WTC11 (cell line): ENCODE measurements at regions not wholly inside any gene's neighbourhood (a gene's known extent, or its start where the extent isn't known, plus 50 kb on each side); places are given as distances from the start of the nearest gene placed in this dataset.

Experiments used
- ATAC-seq: fragments of 200-7000 bp; cut with Tn5 transposase; 2 replicates; pipeline ENCODE4 v1.10.0; 2021; ENCODE audit warnings: mild to moderate bottlenecking, moderate library complexity
- CTCF ChIA-PET: fragments of 300-600 bp; sonication (Branson Sonifier 250); formaldehyde crosslinking; loops from one replicate; lab custom pipeline; 2021; ENCODE audit warnings: antibody characterized with exemption; lab: Charles Lee
- POLR2A ChIA-PET: fragments of 350-600 bp; sonication (Branson Sonifier 250); formaldehyde crosslinking; loops from one replicate; lab custom pipeline; 2021; ENCODE audit warnings: antibody characterized with exemption; lab: Charles Lee
- DNase-seq: peaks from one replicate; pipeline ENCODE4 v3.0.0; 2021; ENCODE audit warnings: low spot score
- H3K27ac Mint-ChIP-seq: 2 replicates; pipeline ENCODE4 v1.8.0; 2021; ENCODE audit warnings: mixed read lengths
- H3K27me3 Mint-ChIP-seq: 2 replicates; pipeline ENCODE4 v1.8.0; 2021; ENCODE audit warnings: low read depth, mild to moderate bottlenecking, moderate library complexity, mixed read lengths
- H3K36me3 Mint-ChIP-seq: 2 replicates; pipeline ENCODE4 v1.8.0; 2021; ENCODE audit warnings: mixed read lengths
- H3K4me1 Mint-ChIP-seq: 2 replicates; pipeline ENCODE4 v1.8.0; 2022; ENCODE audit warnings: mixed read lengths
- H3K4me3 Mint-ChIP-seq: 2 replicates; pipeline ENCODE4 v1.8.0; 2021; ENCODE audit warnings: mild to moderate bottlenecking, moderate library complexity, mixed read lengths
- H3K9me3 Mint-ChIP-seq: 2 replicates; pipeline ENCODE4 v1.8.0; 2021; ENCODE audit warnings: mixed read lengths
- ATF1 ChIP-seq: sonication (generic); formaldehyde crosslinking; IDR thresholded peaks from 2 replicates; pipeline ENCODE4 v1.8.1; 2023; ENCODE audit warnings: mild to moderate bottlenecking, moderate library complexity, missing genetic modification reagents
- ATF6 ChIP-seq: sonication (generic); formaldehyde crosslinking; IDR thresholded peaks from 2 replicates; pipeline ENCODE4 v1.8.1; 2023; ENCODE audit warnings: mild to moderate bottlenecking, missing genetic modification reagents
- ERG ChIP-seq: fragments of 250-450 bp; sonication (Bioruptor Pico); IDR thresholded peaks from 2 replicates; pipeline ENCODE4 v1.8.0; 2021; ENCODE audit warnings: mild to moderate bottlenecking
- ETV6 ChIP-seq: sonication (generic); formaldehyde crosslinking; IDR thresholded peaks from 2 replicates; pipeline ENCODE4 v1.8.1; 2022; ENCODE audit warnings: mild to moderate bottlenecking, missing genetic modification reagents
- FOXK1 ChIP-seq: sonication (generic); formaldehyde crosslinking; IDR thresholded peaks from 2 replicates; pipeline ENCODE4 v1.8.0; 2022; ENCODE audit warnings: mild to moderate bottlenecking, moderate library complexity, missing genetic modification reagents
- FOXP1 ChIP-seq: sonication (generic); formaldehyde crosslinking; IDR thresholded peaks from 2 replicates; pipeline ENCODE4 v1.8.0; 2022; ENCODE audit warnings: missing genetic modification reagents, mild to moderate bottlenecking, moderate library complexity, borderline replicate concordance
- FOXP4 ChIP-seq: sonication (generic); formaldehyde crosslinking; IDR thresholded peaks from 2 replicates; pipeline ENCODE4 v1.8.0; 2022; ENCODE audit warnings: mild to moderate bottlenecking, missing genetic modification reagents
- GRHL2 ChIP-seq: fragments of 250-450 bp; sonication (Bioruptor Pico); IDR thresholded peaks from 2 replicates; pipeline ENCODE4 v1.8.0; 2022; ENCODE audit warnings: mild to moderate bottlenecking, moderate library complexity; ENCODE audit not compliant: insufficient replicate concordance, severe bottlenecking
- KAT7 ChIP-seq: sonication (generic); formaldehyde crosslinking; IDR thresholded peaks from 2 replicates; pipeline ENCODE4 v1.8.1; 2023; ENCODE audit warnings: missing genetic modification reagents, mild to moderate bottlenecking, borderline replicate concordance
- MAX ChIP-seq: sonication (generic); formaldehyde crosslinking; IDR thresholded peaks from 2 replicates; pipeline ENCODE4 v1.8.0; 2022; ENCODE audit warnings: mild to moderate bottlenecking, missing genetic modification reagents
- NR1H2 ChIP-seq: sonication (generic); formaldehyde crosslinking; IDR thresholded peaks from 2 replicates; pipeline ENCODE4 v1.9.0; 2021; ENCODE audit warnings: mild to moderate bottlenecking, moderate library complexity, missing genetic modification reagents
- OVOL2 ChIP-seq: fragments of 250-450 bp; sonication (Bioruptor Pico); IDR thresholded peaks from 2 replicates; pipeline ENCODE4 v1.9.0; 2021; ENCODE audit warnings: mild to moderate bottlenecking, borderline replicate concordance
- SMAD3 ChIP-seq: sonication (generic); formaldehyde crosslinking; IDR thresholded peaks from 2 replicates; pipeline ENCODE4 v1.8.0; 2022; ENCODE audit warnings: missing genetic modification reagents, mild to moderate bottlenecking, borderline replicate concordance
- SMAD4 ChIP-seq: sonication (generic); formaldehyde crosslinking; IDR thresholded peaks from 2 replicates; pipeline ENCODE4 v1.8.0; 2022; ENCODE audit warnings: mild to moderate bottlenecking, missing genetic modification reagents
- TCF7 ChIP-seq: sonication (generic); formaldehyde crosslinking; IDR thresholded peaks from 2 replicates; pipeline ENCODE4 v1.8.0; 2022; ENCODE audit warnings: mild to moderate bottlenecking, low read depth, missing genetic modification reagents, moderate library complexity
- ZBTB43 ChIP-seq: sonication (generic); formaldehyde crosslinking; IDR thresholded peaks from 2 replicates; pipeline ENCODE4 v1.8.1; 2023; ENCODE audit warnings: mild to moderate bottlenecking, missing genetic modification reagents
- ZNF416 ChIP-seq: fragments of 250-450 bp; sonication (Bioruptor Pico); IDR thresholded peaks from 2 replicates; pipeline ENCODE4 v1.9.0; 2021; ENCODE audit warnings: mild to moderate bottlenecking, inconsistent platforms
- ZNF671 ChIP-seq: fragments of 250-450 bp; sonication (Bioruptor Pico); IDR thresholded peaks from 2 replicates; pipeline ENCODE4 v1.8.0; 2021; ENCODE audit warnings: mild to moderate bottlenecking
- ZSCAN18 ChIP-seq: fragments of 250-450 bp; sonication (Bioruptor Pico); IDR thresholded peaks from 2 replicates; pipeline ENCODE4 v2.1.2; 2022; ENCODE audit warnings: mild to moderate bottlenecking, moderate library complexity
- TF ChIP-seq, protein P1 (sequence below): sonication (generic); formaldehyde crosslinking; IDR thresholded peaks from 2 replicates; pipeline ENCODE4 v1.8.0; 2023; ENCODE audit warnings: missing genetic modification reagents, mild to moderate bottlenecking, borderline replicate concordance
- TF ChIP-seq, protein P2 (sequence below): sonication (generic); formaldehyde crosslinking; IDR thresholded peaks from 2 replicates; pipeline ENCODE4 v1.8.1; 2023; ENCODE audit warnings: mild to moderate bottlenecking, moderate library complexity, missing genetic modification reagents

DNA sequence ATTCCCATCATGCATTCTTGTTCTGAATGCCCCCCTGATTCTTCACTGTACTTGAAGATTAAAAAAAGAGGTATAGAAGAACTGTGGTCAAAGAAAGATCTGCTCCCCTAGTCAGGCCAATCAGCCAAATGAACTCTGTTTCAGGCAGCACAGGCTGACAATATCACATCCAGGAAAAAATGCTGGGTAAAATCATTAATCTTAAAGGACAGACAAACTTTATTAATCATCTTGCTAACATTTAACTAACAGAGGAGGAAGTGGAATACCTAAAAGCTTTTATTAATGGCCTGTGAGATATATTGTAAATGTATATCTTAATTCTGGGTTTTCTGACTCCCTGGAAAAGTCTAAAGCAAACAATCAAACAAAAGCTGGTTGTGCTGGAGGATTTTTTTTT is 660.5 kb upstream of the PRMT6 start:
- H3K36me3 Mint-ChIP-seq: no peaks in the 10 kb centered on the region
- DNase-seq: no peak
- no peak for ATAC-seq
- H3K27me3 Mint-ChIP-seq: no peaks in the 10 kb centered on the region
- POLR2A ChIA-PET: no interaction called here
- TF ChIP-seq ZNF416 (no peak), FOXP1 (CRISPR knock-in tag) (no peak), ATF1 (CRISPR knock-in tag) (no peak), GRHL2 (CRISPR knock-in tag) (no peak), SMAD3 (CRISPR knock-in tag) (no peak), ZSCAN18 (no peak), MAX (CRISPR knock-in tag) (no peak), TCF7 (no peak), ATF6 (CRISPR knock-in tag) (no peak), OVOL2 (CRISPR knock-in tag) (no peak), ZBTB43 (CRISPR knock-in tag) (no peak), ERG (CRISPR knock-in tag) (no peak), ZNF671 (CRISPR knock-in tag) (no peak)
- 0 out of 2 replicates have a peak, but pooled peaks cover 3% of the 10 kb centered on the region for H3K9me3 Mint-ChIP-seq
- no peak overlapping the region for H3K4me3 Mint-ChIP-seq
- no peak overlapping the region for H3K27ac Mint-ChIP-seq
- H3K4me1 Mint-ChIP-seq: peaks cover 4% of the 10 kb centered on the region
- CTCF ChIA-PET: no interaction called here

DNA sequence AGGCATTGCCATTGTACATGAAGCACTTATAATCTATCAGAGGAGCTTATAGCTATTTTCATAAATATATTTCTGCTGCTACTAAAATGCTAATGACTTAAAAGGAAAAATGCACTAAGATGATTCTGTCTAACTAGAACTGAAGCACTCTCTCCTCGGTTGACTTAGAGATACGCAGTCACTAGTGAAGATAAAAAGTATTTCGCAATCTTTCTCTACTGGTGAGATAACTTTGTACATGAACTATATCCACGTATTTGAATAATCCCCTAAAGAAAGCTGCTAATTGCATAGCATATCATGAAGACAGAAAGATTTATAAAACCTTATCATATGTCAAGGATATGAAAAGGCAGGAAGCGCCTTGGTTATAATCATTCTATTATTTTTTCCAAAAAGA is 658.1 kb upstream of the PRMT6 start:
- DNase-seq (no peak), ATAC-seq (no peak)
- peaks cover 4% of the 10 kb centered on the region for H3K4me1 Mint-ChIP-seq
- H3K36me3 Mint-ChIP-seq: no peaks in the 10 kb centered on the region
- H3K27me3 Mint-ChIP-seq: no peaks in the 10 kb centered on the region
- ChIA-PET CTCF (no interaction called here), POLR2A (no interaction called here)
- 0 out of 2 replicates have a peak, but pooled peaks cover 3% of the 10 kb centered on the region for H3K9me3 Mint-ChIP-seq
- no peak overlapping the region for H3K27ac Mint-ChIP-seq
- H3K4me3 Mint-ChIP-seq: no peak overlapping the region
- no peak for TF ChIP-seq FOXK1
- TF ChIP-seq KAT7 (CRISPR knock-in tag): no peak
- TF ChIP-seq GRHL2 (CRISPR knock-in tag): no peak
- TF ChIP-seq NR1H2 (CRISPR knock-in tag): no peak
- TF ChIP-seq SMAD4 (CRISPR knock-in tag): no peak
- TF ChIP-seq, protein P1, sequence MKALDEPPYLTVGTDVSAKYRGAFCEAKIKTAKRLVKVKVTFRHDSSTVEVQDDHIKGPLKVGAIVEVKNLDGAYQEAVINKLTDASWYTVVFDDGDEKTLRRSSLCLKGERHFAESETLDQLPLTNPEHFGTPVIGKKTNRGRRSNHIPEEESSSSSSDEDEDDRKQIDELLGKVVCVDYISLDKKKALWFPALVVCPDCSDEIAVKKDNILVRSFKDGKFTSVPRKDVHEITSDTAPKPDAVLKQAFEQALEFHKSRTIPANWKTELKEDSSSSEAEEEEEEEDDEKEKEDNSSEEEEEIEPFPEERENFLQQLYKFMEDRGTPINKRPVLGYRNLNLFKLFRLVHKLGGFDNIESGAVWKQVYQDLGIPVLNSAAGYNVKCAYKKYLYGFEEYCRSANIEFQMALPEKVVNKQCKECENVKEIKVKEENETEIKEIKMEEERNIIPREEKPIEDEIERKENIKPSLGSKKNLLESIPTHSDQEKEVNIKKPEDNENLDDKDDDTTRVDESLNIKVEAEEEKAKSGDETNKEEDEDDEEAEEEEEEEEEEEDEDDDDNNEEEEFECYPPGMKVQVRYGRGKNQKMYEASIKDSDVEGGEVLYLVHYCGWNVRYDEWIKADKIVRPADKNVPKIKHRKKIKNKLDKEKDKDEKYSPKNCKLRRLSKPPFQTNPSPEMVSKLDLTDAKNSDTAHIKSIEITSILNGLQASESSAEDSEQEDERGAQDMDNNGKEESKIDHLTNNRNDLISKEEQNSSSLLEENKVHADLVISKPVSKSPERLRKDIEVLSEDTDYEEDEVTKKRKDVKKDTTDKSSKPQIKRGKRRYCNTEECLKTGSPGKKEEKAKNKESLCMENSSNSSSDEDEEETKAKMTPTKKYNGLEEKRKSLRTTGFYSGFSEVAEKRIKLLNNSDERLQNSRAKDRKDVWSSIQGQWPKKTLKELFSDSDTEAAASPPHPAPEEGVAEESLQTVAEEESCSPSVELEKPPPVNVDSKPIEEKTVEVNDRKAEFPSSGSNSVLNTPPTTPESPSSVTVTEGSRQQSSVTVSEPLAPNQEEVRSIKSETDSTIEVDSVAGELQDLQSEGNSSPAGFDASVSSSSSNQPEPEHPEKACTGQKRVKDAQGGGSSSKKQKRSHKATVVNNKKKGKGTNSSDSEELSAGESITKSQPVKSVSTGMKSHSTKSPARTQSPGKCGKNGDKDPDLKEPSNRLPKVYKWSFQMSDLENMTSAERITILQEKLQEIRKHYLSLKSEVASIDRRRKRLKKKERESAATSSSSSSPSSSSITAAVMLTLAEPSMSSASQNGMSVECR (CRISPR knock-in tag): no peak
- TF ChIP-seq FOXP4: no peak
- TF ChIP-seq, protein P2, sequence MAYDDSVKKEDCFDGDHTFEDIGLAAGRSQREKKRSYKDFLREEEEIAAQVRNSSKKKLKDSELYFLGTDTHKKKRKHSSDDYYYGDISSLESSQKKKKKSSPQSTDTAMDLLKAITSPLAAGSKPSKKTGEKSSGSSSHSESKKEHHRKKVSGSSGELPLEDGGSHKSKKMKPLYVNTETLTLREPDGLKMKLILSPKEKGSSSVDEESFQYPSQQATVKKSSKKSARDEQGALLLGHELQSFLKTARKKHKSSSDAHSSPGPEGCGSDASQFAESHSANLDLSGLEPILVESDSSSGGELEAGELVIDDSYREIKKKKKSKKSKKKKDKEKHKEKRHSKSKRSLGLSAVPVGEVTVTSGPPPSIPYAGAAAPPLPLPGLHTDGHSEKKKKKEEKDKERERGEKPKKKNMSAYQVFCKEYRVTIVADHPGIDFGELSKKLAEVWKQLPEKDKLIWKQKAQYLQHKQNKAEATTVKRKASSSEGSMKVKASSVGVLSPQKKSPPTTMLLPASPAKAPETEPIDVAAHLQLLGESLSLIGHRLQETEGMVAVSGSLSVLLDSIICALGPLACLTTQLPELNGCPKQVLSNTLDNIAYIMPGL (CRISPR knock-in tag): no peak
- no peak for TF ChIP-seq ETV6
- no peak for TF ChIP-seq ATF1 (CRISPR knock-in tag)
